HCT116 (cell line): ENCODE measurements at regions not wholly inside any gene's neighbourhood (a gene's known extent, or its start where the extent isn't known, plus 50 kb on each side); places are given as distances from the start of the nearest gene placed in this dataset.

Experiments
- ELF1 ChIP-seq: IDR thresholded peaks from 2 replicates; pipeline ENCODE4 v1.6.1; 2012; ENCODE audit warnings: low read depth, borderline replicate concordance
- EZH2 ChIP-seq: fragments of 200-600 bp; sonication (generic); IDR thresholded peaks from 2 replicates; pipeline ENCODE4 v1.6.1; 2017; ENCODE audit warnings: antibody characterized with exemption, mixed run types
- EZH2phosphoT487 ChIP-seq: fragments of 200-600 bp; IDR thresholded peaks from 2 replicates; pipeline ENCODE4 v1.6.1; 2018; ENCODE audit warnings: antibody characterized with exemption, borderline replicate concordance
- POLR2A ChIP-seq: IDR thresholded peaks from 2 replicates; pipeline ENCODE4 v1.7.0; 2011; ENCODE audit warnings: borderline replicate concordance; ENCODE audit not compliant: insufficient read depth, insufficient read length; ENCODE audit errors: extremely low read depth
- SP1 ChIP-seq: IDR thresholded peaks from 2 replicates; pipeline ENCODE4 v1.6.1; 2012; ENCODE audit warnings: low read depth
- ZNF274 ChIP-seq: fragments of 200-500 bp; sonication (Bioruptor generic); IDR thresholded peaks from 2 replicates; pipeline ENCODE4 v1.6.1; 2014; ENCODE audit warnings: mild to moderate bottlenecking, low read depth, low read length, inconsistent platforms
- TF ChIP-seq, protein P1 (sequence below), 3 experiments: fragments of 200-600 bp in 1 of 3; sonication (generic) in 1 of 3; IDR thresholded peaks in 2 of 3; conservative IDR thresholded peaks in 1 of 3; 2 replicates each; pipeline ENCODE4 v1.5.1; 2012 to 2017; ENCODE audit warnings: low read depth in 2 of 3, low read length in 2 of 3, antibody characterized with exemption in 1 of 3, borderline replicate concordance in 1 of 3, control low read depth in 1 of 3, mild to moderate bottlenecking in 1 of 3, mixed read lengths in 1 of 3, mixed run types in 1 of 3, moderate library complexity in 1 of 3; ENCODE audit not compliant: insufficient read depth in 1 of 3
- TF ChIP-seq, protein P2 (sequence below): IDR thresholded peaks from 2 replicates; pipeline ENCODE4 v1.6.1; 2012

DNA sequence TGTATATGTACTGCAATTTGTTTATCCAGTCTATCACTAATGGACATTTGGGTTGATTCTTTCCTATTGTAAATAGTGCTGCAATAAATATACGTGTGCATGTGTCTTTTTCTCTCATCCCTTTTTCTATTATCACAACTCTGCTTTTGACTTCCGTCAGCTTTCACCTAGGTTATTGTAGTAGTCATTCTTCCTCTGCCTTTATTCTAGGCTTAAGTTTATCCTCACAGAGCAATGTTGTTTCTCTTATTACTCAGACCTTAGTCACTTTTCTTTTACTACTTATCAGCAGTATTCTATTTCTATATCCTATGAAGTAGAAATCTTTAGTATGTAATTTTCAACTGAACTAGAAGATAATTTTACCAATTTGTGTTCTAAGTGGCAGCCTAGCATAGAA is 175.3 kb upstream of the SEMA3E start:
- TF ChIP-seq, protein P1, sequence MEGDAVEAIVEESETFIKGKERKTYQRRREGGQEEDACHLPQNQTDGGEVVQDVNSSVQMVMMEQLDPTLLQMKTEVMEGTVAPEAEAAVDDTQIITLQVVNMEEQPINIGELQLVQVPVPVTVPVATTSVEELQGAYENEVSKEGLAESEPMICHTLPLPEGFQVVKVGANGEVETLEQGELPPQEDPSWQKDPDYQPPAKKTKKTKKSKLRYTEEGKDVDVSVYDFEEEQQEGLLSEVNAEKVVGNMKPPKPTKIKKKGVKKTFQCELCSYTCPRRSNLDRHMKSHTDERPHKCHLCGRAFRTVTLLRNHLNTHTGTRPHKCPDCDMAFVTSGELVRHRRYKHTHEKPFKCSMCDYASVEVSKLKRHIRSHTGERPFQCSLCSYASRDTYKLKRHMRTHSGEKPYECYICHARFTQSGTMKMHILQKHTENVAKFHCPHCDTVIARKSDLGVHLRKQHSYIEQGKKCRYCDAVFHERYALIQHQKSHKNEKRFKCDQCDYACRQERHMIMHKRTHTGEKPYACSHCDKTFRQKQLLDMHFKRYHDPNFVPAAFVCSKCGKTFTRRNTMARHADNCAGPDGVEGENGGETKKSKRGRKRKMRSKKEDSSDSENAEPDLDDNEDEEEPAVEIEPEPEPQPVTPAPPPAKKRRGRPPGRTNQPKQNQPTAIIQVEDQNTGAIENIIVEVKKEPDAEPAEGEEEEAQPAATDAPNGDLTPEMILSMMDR (IDR thresholded peaks at IDR 0.05 in 2 of 3, conservative IDR thresholded peaks at IDR 0.05 in 1 of 3; ENCODE audit: borderline replicate concordance in 1 of 3, insufficient read depth in 1 of 3, low read depth in 2 of 3, low read length in 2 of 3), result no peak
- TF ChIP-seq POLR2A (no peak), ELF1 (no peak), EZH2phosphoT487 (no peak), EZH2 (no peak), SP1 (no peak), ZNF274 (no peak)
- TF ChIP-seq, protein P2, sequence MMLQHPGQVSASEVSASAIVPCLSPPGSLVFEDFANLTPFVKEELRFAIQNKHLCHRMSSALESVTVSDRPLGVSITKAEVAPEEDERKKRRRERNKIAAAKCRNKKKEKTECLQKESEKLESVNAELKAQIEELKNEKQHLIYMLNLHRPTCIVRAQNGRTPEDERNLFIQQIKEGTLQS, result no peak
